H1 (cell line): ENCODE measurements at regions not wholly inside any gene's neighbourhood (a gene's known extent, or its start where the extent isn't known, plus 50 kb on each side); places are given as distances from the start of the nearest gene placed in this dataset.

Source experiments
- ASH2L ChIP-seq: fragments of 200-600, 300-600 bp; sonication (generic); IDR thresholded peaks from one replicate; pipeline ENCODE4 v1.7.1; 2017; ENCODE audit warnings: low read length
- BCL11A ChIP-seq, 2 experiments: IDR thresholded peaks; one replicate each; pipeline ENCODE4 v1.6.1; 2011; ENCODE audit warnings: low read depth in 2 of 2, low read length in 2 of 2, mild to moderate bottlenecking in 2 of 2
- RAD21 ChIP-seq, 2 experiments: IDR thresholded peaks in 1 of 2; conservative IDR thresholded peaks in 1 of 2; 2 replicates each; pipeline ENCODE4 v1.6.1; 2011; ENCODE audit warnings: low read depth in 2 of 2, low read length in 2 of 2, improper control_type of control experiment in 1 of 2, inconsistent platforms in 1 of 2, mild to moderate bottlenecking in 1 of 2, moderate library complexity in 1 of 2
- SAP30 ChIP-seq: fragments of 300-600 bp; sonication (generic); IDR thresholded peaks from 2 replicates; pipeline ENCODE4 v1.7.1; 2012; ENCODE audit warnings: low read length, moderate library complexity, mild to moderate bottlenecking, inconsistent platforms; ENCODE audit not compliant: insufficient read depth, insufficient replicate concordance

DNA sequence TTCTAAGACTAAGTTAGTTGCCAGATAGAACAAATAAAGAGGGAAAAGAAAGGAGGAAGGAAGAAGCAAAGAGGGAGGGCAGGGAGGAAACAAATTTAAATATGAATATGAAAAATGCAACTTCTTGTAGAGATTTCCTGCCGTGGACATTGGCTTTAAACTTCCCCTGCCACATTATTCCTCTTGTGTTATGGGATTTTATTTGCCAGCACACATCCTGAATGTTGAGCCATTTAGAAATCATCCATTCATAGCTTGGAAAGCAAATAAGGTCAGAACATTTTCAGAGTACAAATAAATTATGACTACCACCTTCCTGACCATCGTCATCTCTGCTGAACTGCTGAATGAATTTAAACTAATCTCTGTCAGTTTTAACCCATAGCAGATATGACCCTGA lies 911.9 kb upstream of the LRRN3 start (continued):
- no peak for TF ChIP-seq RAD21 (IDR thresholded peaks at IDR 0.05 in 1 of 2, conservative IDR thresholded peaks at IDR 0.05 in 1 of 2; ENCODE audit: low read depth in 2 of 2, low read length in 2 of 2)
- TF ChIP-seq SAP30: no peak
- no peak for TF ChIP-seq ASH2L
- no peak for TF ChIP-seq BCL11A (IDR thresholded peaks at IDR 0.05; ENCODE audit: low read depth in 2 of 2, low read length in 2 of 2)
